ENCODE measurements at regions not wholly inside any gene's neighbourhood (a gene's known extent, or its start where the extent isn't known, plus 50 kb on each side); places are given as distances from the start of the nearest gene placed in this dataset.

GRCh38 chr11:115929618-115930129 is 425.5 kb upstream of the CADM1 start:
- TF ChIP-seq CTCF (conservative IDR thresholded peaks at IDR 0.05; ENCODE audit: low read depth in 2 of 2) (no peak), EZH2 (IDR thresholded peaks at IDR 0.05; ENCODE audit: low read depth, unreplicated experiment) (no peak), CREB1 (CRISPR knock-in tag; IDR thresholded peaks at IDR 0.05; ENCODE audit: low read depth) (no peak), ZNF114 (CRISPR knock-in tag; IDR thresholded peaks at IDR 0.05) (no peak), ETS1 (IDR thresholded peaks at IDR 0.05) (no peak), NANOG (IDR thresholded peaks at IDR 0.05; ENCODE audit: borderline replicate concordance) (no peak), POLR2AphosphoS5 (IDR thresholded peaks at IDR 0.05; ENCODE audit: low read depth) (no peak), JUNB (IDR thresholded peaks at IDR 0.05; ENCODE audit: unreplicated experiment) (no peak)
- TF ChIP-seq, protein P1, sequence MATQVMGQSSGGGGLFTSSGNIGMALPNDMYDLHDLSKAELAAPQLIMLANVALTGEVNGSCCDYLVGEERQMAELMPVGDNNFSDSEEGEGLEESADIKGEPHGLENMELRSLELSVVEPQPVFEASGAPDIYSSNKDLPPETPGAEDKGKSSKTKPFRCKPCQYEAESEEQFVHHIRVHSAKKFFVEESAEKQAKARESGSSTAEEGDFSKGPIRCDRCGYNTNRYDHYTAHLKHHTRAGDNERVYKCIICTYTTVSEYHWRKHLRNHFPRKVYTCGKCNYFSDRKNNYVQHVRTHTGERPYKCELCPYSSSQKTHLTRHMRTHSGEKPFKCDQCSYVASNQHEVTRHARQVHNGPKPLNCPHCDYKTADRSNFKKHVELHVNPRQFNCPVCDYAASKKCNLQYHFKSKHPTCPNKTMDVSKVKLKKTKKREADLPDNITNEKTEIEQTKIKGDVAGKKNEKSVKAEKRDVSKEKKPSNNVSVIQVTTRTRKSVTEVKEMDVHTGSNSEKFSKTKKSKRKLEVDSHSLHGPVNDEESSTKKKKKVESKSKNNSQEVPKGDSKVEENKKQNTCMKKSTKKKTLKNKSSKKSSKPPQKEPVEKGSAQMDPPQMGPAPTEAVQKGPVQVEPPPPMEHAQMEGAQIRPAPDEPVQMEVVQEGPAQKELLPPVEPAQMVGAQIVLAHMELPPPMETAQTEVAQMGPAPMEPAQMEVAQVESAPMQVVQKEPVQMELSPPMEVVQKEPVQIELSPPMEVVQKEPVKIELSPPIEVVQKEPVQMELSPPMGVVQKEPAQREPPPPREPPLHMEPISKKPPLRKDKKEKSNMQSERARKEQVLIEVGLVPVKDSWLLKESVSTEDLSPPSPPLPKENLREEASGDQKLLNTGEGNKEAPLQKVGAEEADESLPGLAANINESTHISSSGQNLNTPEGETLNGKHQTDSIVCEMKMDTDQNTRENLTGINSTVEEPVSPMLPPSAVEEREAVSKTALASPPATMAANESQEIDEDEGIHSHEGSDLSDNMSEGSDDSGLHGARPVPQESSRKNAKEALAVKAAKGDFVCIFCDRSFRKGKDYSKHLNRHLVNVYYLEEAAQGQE (IDR thresholded peaks at IDR 0.05; ENCODE audit: unreplicated experiment) = no peak
